HepG2 (cell line): ENCODE measurements at regions not wholly inside any gene's neighbourhood (a gene's known extent, or its start where the extent isn't known, plus 50 kb on each side); places are given as distances from the start of the nearest gene placed in this dataset.

ENCODE experiments used
- ATF1 ChIP-seq: IDR thresholded peaks from 2 replicates; pipeline ENCODE4 v1.6.1; 2016; ENCODE audit warnings: mild to moderate bottlenecking, control low read depth
- MEIS1 ChIP-seq: sonication (generic); formaldehyde crosslinking; IDR thresholded peaks from 2 replicates; pipeline ENCODE4 v1.9.0; 2021; ENCODE audit warnings: mild to moderate bottlenecking, missing genetic modification reagents, moderate library complexity, borderline replicate concordance
- SMC3 ChIP-seq: IDR thresholded peaks from 2 replicates; pipeline ENCODE4 v1.6.1; 2011; ENCODE audit warnings: low read length, improper control_type of control experiment
- ZBTB40 ChIP-seq, 2 experiments: fragments of 450-650 bp in 1 of 2; sonication (generic) in 1 of 2; formaldehyde crosslinking in 1 of 2; IDR thresholded peaks; 2 replicates each; pipeline versions ENCODE4 v1.6.1 to v1.8.0; 2016 to 2022; ENCODE audit warnings: antibody characterized with exemption in 1 of 2, mild to moderate bottlenecking in 1 of 2, missing genetic modification reagents in 1 of 2
- ZFYVE20 ChIP-seq: sonication (generic); formaldehyde crosslinking; IDR thresholded peaks from 2 replicates; pipeline ENCODE4 v1.8.0; 2023; ENCODE audit warnings: low read depth, mild to moderate bottlenecking, moderate library complexity, missing genetic modification reagents, borderline replicate concordance
- ZNF350 ChIP-seq: sonication (generic); formaldehyde crosslinking; IDR thresholded peaks from 2 replicates; pipeline ENCODE4 v1.4.0; 2020; ENCODE audit warnings: mild to moderate bottlenecking, low read depth, missing genetic modification reagents, borderline replicate concordance
- ZNF354B ChIP-seq: sonication (generic); formaldehyde crosslinking; IDR thresholded peaks from 2 replicates; pipeline ENCODE4 v1.8.0; 2022; ENCODE audit warnings: mild to moderate bottlenecking, missing genetic modification reagents
- ZNF766 ChIP-seq: sonication (generic); formaldehyde crosslinking; IDR thresholded peaks from 2 replicates; pipeline ENCODE4 v1.5.0; 2020; ENCODE audit warnings: missing genetic modification reagents, borderline replicate concordance
- ZSCAN12 ChIP-seq: sonication (generic); formaldehyde crosslinking; IDR thresholded peaks from 2 replicates; pipeline ENCODE4 v1.9.0; 2021; ENCODE audit warnings: mild to moderate bottlenecking, missing genetic modification reagents
- TF ChIP-seq, protein P1 (sequence below): sonication (generic); formaldehyde crosslinking; IDR thresholded peaks from 2 replicates; pipeline ENCODE4 v1.5.0; 2020; ENCODE audit warnings: mild to moderate bottlenecking, missing genetic modification reagents, moderate library complexity
- TF ChIP-seq, protein P2 (sequence below): IDR thresholded peaks from 2 replicates; pipeline ENCODE4 v1.6.1; 2012; ENCODE audit warnings: inconsistent platforms
- TF ChIP-seq, protein P3 (sequence below): sonication (generic); formaldehyde crosslinking; IDR thresholded peaks from 2 replicates; pipeline ENCODE4 v1.4.0; 2020; ENCODE audit warnings: missing genetic modification reagents

GRCh38 chrX:148417934-148418333 lies 82.5 kb upstream of the AFF2 start:
- TF ChIP-seq ZBTB40 (IDR thresholded peaks at IDR 0.05) (no peak), ZBTB40 (CRISPR knock-in tag; IDR thresholded peaks at IDR 0.05) (no peak), ATF1 (CRISPR knock-in tag) (no peak), SMC3 (no peak), ZSCAN12 (CRISPR knock-in tag) (no peak), ZNF766 (CRISPR knock-in tag) (no peak), MEIS1 (CRISPR knock-in tag) (no peak), ZNF354B (CRISPR knock-in tag) (no peak), ZNF350 (CRISPR knock-in tag) (no peak), ZFYVE20 (CRISPR knock-in tag) (no peak)
- TF ChIP-seq, protein P1, sequence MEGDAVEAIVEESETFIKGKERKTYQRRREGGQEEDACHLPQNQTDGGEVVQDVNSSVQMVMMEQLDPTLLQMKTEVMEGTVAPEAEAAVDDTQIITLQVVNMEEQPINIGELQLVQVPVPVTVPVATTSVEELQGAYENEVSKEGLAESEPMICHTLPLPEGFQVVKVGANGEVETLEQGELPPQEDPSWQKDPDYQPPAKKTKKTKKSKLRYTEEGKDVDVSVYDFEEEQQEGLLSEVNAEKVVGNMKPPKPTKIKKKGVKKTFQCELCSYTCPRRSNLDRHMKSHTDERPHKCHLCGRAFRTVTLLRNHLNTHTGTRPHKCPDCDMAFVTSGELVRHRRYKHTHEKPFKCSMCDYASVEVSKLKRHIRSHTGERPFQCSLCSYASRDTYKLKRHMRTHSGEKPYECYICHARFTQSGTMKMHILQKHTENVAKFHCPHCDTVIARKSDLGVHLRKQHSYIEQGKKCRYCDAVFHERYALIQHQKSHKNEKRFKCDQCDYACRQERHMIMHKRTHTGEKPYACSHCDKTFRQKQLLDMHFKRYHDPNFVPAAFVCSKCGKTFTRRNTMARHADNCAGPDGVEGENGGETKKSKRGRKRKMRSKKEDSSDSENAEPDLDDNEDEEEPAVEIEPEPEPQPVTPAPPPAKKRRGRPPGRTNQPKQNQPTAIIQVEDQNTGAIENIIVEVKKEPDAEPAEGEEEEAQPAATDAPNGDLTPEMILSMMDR: no peak
- TF ChIP-seq, protein P2, sequence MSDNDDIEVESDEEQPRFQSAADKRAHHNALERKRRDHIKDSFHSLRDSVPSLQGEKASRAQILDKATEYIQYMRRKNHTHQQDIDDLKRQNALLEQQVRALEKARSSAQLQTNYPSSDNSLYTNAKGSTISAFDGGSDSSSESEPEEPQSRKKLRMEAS: no peak
- TF ChIP-seq, protein P3, sequence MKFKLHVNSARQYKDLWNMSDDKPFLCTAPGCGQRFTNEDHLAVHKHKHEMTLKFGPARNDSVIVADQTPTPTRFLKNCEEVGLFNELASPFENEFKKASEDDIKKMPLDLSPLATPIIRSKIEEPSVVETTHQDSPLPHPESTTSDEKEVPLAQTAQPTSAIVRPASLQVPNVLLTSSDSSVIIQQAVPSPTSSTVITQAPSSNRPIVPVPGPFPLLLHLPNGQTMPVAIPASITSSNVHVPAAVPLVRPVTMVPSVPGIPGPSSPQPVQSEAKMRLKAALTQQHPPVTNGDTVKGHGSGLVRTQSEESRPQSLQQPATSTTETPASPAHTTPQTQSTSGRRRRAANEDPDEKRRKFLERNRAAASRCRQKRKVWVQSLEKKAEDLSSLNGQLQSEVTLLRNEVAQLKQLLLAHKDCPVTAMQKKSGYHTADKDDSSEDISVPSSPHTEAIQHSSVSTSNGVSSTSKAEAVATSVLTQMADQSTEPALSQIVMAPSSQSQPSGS (CRISPR knock-in tag): no peak
